GM12874 (cell line): ENCODE measurements at regions not wholly inside any gene's neighbourhood (a gene's known extent, or its start where the extent isn't known, plus 50 kb on each side); places are given as distances from the start of the nearest gene placed in this dataset.

Experiments
- CTCF ChIP-seq: IDR thresholded peaks from 2 replicates; pipeline ENCODE4 v1.5.1; 2011; ENCODE audit warnings: low read depth, mild to moderate bottlenecking, control low read depth, low read length, moderate library complexity; ENCODE audit not compliant: insufficient read depth

GRCh38 chr10:113982296-113982695 lies 61.4 kb upstream of the ADRB1 start:
- no peak for TF ChIP-seq CTCF

- no peak for TF ChIP-seq CTCF
Measured at GRCh38 chr10:113982769-113983168, 60.9 kb upstream of the ADRB1 start.

- TF ChIP-seq CTCF = no peak
Measured at GRCh38 chr10:113983552-113983951, 60.1 kb upstream of the ADRB1 start.

- TF ChIP-seq CTCF = no peak
Measured at GRCh38 chr10:113985297-113985844, 58.3 kb upstream of the ADRB1 start.

GRCh38 chr10:113986316-113986715 lies 57.4 kb upstream of the ADRB1 start:
- no peak for TF ChIP-seq CTCF

GRCh38 chr10:113987156-113987555 lies 56.5 kb upstream of the ADRB1 start:
- no peak for TF ChIP-seq CTCF

GRCh38 chr10:113987805-113988204 lies 55.9 kb upstream of the ADRB1 start:
- TF ChIP-seq CTCF = no peak
